LNCAP (cell line): ENCODE measurements at regions not wholly inside any gene's neighbourhood (a gene's known extent, or its start where the extent isn't known, plus 50 kb on each side); places are given as distances from the start of the nearest gene placed in this dataset.

Source experiments
- TF ChIP-seq, protein P1 (sequence below): fragments of 450-650 bp; IDR thresholded peaks from 2 replicates; pipeline ENCODE4 v1.5.1; 2017; ENCODE audit warnings: mild to moderate bottlenecking

DNA sequence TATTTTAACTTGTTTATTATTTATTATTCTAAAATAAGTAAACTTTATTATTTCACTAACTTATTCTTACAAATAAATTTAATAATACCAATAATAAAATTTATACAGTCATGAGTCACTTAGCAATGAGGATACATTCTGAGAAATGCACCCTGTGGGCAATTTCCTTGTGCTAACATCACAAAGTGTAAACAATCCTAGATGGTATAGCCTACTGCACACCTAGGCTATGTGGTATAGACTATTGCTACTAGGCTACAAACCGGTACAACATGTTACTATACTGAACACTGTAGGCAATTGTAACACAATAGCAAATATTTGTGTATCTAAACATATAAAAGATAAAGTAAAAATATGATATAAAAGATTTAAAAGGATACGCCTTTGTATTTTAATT, 479.5 kb downstream of the EPHA5 start:
- TF ChIP-seq, protein P1, sequence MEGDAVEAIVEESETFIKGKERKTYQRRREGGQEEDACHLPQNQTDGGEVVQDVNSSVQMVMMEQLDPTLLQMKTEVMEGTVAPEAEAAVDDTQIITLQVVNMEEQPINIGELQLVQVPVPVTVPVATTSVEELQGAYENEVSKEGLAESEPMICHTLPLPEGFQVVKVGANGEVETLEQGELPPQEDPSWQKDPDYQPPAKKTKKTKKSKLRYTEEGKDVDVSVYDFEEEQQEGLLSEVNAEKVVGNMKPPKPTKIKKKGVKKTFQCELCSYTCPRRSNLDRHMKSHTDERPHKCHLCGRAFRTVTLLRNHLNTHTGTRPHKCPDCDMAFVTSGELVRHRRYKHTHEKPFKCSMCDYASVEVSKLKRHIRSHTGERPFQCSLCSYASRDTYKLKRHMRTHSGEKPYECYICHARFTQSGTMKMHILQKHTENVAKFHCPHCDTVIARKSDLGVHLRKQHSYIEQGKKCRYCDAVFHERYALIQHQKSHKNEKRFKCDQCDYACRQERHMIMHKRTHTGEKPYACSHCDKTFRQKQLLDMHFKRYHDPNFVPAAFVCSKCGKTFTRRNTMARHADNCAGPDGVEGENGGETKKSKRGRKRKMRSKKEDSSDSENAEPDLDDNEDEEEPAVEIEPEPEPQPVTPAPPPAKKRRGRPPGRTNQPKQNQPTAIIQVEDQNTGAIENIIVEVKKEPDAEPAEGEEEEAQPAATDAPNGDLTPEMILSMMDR = no peak

DNA sequence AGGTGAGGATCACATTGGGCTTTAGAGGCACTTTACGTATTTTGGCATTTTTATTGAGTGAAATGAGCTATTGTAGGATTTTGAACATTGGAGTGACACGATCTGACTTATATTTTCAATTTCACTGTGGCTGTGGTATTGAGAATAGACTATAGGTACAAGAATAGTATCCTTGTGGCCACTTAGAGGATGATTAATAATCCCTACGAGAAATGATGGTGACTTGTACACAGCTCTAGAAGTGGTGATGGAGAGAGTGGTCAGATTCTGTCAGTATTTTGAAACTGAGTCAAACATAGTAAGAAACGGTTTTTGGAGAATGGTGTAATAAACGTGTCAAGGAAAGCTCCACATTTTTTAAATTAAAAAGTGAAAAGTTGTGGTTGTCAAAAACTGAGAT, 494.7 kb downstream of the EPHA5 start:
- TF ChIP-seq, protein P1 = no peak

DNA sequence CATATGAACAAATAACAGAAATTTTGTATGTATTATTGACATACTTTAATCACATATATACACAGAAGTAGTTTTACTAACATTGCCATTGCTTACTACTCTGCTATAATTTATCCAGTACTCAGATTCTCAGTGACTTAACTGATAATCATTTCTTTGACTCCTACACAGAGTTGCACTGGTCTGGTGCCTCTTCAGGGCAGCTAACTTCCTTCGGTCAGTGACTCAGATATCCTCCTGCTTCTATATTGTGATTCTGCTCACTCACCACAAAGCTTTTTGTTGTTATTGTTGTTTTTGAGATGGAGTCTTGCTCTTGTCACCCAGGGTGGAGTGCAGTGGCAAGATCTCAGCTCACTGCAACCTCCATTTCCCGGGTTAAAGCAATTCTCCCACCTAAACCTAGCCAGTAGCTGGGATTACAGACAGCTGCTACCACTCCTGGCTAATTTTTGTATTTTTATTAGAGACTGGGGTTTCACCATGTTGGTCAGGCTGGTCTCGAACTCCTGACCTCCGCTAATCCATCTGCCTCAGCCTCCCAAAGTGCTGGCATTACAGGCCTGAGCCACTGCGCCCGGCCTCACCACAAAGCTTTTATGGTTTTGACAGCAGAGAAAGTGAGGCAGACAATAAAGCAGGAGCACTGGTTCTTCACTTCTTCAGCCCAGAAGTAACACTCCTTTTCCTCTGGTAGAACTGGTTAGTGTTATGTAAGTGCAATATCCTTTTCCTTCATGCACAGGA, 499.3 kb downstream of the EPHA5 start:
- TF ChIP-seq, protein P1 = no peak

DNA sequence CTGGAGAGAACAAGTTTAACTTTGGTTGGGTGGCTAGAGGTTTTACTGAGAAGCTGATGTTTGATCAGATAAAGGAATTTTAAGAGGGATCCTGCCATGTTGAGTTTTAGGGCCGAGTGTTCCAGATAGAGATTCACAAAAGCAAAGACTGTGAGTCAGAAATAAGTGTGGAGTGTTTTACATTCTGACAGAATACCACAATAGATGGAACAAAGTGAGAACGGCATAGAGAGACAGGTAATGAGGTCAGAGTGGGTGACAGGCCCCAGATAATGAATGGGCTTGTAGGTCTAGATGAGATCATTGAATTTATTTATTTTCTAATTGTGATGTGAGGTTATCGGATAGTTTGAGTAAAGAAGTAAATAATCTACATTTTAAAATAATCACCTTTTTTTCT, 502.6 kb downstream of the EPHA5 start:
- TF ChIP-seq, protein P1 = no peak

DNA sequence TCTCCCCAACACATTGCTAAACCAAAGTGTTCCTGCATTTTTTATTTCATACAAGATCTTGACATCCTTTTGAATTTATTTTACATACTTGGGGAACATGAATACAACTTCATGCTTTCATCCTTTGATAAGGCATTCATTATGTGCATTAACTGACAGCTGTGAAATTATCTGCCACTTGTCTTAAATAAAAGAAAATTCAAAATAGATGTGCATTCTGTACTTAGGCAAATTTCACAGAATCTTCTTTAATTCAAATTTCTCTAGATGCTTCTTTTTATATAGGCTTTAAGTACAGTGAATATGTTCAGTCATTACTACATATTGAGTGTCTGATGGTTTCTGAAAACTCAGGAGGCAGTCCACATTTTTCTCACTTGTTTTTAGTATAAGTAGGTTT, 518.1 kb downstream of the EPHA5 start:
- TF ChIP-seq, protein P1 = no peak

DNA sequence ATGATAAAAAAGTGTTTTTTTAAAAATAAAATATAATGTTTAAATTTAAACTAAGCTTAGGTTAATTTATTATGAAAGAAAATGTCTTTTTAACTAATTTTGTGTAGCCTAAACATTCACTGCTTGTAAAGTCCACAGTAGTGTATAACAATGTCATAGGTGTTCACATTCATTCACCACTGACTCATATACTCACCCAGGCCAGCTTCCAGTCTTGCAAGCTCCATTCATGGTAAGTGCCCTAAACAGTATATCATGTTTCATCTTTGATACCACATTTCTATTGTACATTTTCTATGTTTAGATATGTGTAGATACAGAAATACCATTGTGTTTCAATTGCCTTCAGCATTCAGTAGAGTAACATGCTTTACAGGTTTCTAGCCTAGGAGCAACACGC, 530.3 kb downstream of the EPHA5 start:
- TF ChIP-seq, protein P1 = no peak

DNA sequence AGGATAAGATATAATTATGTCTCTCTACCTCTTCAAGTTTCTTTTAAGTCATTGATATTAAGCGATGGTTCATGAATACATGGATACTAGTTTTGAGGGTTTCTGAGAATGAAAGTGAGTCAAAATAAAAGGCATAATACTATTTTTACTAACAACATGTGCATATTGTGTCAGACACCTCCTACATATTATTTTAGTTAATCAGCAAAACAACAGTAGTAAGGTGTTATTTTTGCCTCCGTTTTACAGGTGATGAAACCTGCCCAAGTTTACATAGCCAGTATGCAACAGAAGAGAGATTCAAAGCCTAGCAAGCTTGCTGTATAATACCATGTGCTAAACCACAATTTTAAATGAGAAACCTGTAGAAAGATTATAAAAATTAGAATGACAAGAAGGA, 544.1 kb downstream of the EPHA5 start:
- TF ChIP-seq, protein P1 = no peak

DNA sequence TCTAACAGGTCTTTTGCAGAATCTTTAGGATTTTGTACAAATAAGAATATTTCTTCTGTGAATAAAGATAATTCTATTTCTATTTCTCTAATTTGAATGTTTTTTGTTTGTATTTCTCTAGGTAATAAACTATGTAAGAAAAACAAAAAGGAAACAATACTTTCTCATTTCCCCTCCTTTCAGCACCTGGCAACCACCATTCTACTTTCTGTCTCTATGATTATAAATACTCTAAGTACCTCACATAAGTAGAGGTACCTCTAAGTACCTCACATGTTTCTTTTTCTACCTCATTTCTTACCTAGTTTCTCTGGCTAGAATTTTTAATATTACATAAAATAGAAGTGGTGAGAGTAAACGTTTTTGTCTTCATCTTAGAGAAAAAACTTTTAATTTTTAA, 550.0 kb downstream of the EPHA5 start:
- TF ChIP-seq, protein P1 = no peak
